HL-60 (cell line): ENCODE measurements at regions not wholly inside any gene's neighbourhood (a gene's known extent, or its start where the extent isn't known, plus 50 kb on each side); places are given as distances from the start of the nearest gene placed in this dataset.

Experiments
- DNase-seq, 2 experiments: peaks; one replicate each; pipeline ENCODE4 v3.0.0-alpha.2; 2010 to 2020; ENCODE audit warnings: low read depth in 1 of 2, low spot score in 1 of 2
- H3K27ac ChIP-seq: fragments of 250-450 bp; sonication (Bioruptor Pico); replicated peaks from 2 replicates; pipeline ENCODE4 v1.5.1; 2020; ENCODE audit warnings: mild to moderate bottlenecking, moderate library complexity
- H3K27me3 ChIP-seq: fragments of 250-450 bp; sonication (Bioruptor Pico); 2 replicates; pipeline ENCODE4 v1.5.1; 2021; ENCODE audit warnings: mild to moderate bottlenecking, moderate library complexity; ENCODE audit not compliant: insufficient read depth, poor library complexity, severe bottlenecking
- H3K4me3 ChIP-seq: replicated peaks from 2 replicates; pipeline ENCODE4 v1.5.1; 2011; ENCODE audit warnings: mild to moderate bottlenecking, control low read depth, low read length; ENCODE audit not compliant: insufficient read depth
- GABPA ChIP-seq: IDR thresholded peaks from 2 replicates; pipeline ENCODE4 v1.6.1; 2012; ENCODE audit warnings: low read depth
- POLR2AphosphoS5 ChIP-seq: IDR thresholded peaks from 2 replicates; pipeline ENCODE4 v1.6.1; 2012; ENCODE audit warnings: low read depth
- SPI1 ChIP-seq: IDR thresholded peaks from 2 replicates; pipeline ENCODE4 v1.6.1; 2012; ENCODE audit warnings: low read depth, mild to moderate bottlenecking, borderline replicate concordance
- TF ChIP-seq, protein P1 (sequence below): IDR thresholded peaks from one replicate; pipeline ENCODE4 v1.5.1; 2011; ENCODE audit warnings: low read length, control low read depth, inconsistent platforms; ENCODE audit not compliant: insufficient read depth
- TF ChIP-seq, protein P2 (sequence below): IDR thresholded peaks from 2 replicates; pipeline ENCODE4 v1.6.1; 2012; ENCODE audit warnings: low read depth; ENCODE audit not compliant: insufficient replicate concordance

DNA sequence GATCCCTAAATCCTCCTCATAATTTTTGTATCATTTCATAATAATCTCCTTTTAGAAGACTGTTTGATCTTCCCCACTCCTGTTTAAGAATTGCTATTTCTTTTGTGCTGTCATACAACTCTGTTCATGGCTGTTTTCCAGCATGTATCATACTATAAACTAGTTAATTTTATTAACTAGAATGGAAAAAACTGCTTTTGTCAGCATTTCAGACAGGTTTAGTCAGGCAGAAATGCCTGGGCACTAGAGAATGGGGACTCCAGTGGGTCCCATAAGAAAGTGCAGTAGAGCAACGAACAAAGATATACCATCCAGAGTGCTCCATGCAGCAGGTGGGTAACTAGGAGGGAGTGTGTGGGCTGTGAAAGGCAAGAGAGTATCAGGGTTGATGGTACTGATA is 523.9 kb downstream of the PLOD2 start:
- H3K27ac ChIP-seq, result no peak overlapping the region
- H3K27me3 ChIP-seq, result no peaks in the 10 kb centered on the region
- TF ChIP-seq SPI1, result no peak
- no peak for TF ChIP-seq POLR2AphosphoS5
- TF ChIP-seq GABPA, result no peak
- TF ChIP-seq, protein P1, sequence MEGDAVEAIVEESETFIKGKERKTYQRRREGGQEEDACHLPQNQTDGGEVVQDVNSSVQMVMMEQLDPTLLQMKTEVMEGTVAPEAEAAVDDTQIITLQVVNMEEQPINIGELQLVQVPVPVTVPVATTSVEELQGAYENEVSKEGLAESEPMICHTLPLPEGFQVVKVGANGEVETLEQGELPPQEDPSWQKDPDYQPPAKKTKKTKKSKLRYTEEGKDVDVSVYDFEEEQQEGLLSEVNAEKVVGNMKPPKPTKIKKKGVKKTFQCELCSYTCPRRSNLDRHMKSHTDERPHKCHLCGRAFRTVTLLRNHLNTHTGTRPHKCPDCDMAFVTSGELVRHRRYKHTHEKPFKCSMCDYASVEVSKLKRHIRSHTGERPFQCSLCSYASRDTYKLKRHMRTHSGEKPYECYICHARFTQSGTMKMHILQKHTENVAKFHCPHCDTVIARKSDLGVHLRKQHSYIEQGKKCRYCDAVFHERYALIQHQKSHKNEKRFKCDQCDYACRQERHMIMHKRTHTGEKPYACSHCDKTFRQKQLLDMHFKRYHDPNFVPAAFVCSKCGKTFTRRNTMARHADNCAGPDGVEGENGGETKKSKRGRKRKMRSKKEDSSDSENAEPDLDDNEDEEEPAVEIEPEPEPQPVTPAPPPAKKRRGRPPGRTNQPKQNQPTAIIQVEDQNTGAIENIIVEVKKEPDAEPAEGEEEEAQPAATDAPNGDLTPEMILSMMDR, result no peak
- TF ChIP-seq, protein P2, sequence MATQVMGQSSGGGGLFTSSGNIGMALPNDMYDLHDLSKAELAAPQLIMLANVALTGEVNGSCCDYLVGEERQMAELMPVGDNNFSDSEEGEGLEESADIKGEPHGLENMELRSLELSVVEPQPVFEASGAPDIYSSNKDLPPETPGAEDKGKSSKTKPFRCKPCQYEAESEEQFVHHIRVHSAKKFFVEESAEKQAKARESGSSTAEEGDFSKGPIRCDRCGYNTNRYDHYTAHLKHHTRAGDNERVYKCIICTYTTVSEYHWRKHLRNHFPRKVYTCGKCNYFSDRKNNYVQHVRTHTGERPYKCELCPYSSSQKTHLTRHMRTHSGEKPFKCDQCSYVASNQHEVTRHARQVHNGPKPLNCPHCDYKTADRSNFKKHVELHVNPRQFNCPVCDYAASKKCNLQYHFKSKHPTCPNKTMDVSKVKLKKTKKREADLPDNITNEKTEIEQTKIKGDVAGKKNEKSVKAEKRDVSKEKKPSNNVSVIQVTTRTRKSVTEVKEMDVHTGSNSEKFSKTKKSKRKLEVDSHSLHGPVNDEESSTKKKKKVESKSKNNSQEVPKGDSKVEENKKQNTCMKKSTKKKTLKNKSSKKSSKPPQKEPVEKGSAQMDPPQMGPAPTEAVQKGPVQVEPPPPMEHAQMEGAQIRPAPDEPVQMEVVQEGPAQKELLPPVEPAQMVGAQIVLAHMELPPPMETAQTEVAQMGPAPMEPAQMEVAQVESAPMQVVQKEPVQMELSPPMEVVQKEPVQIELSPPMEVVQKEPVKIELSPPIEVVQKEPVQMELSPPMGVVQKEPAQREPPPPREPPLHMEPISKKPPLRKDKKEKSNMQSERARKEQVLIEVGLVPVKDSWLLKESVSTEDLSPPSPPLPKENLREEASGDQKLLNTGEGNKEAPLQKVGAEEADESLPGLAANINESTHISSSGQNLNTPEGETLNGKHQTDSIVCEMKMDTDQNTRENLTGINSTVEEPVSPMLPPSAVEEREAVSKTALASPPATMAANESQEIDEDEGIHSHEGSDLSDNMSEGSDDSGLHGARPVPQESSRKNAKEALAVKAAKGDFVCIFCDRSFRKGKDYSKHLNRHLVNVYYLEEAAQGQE, result no peak
- H3K4me3 ChIP-seq, result no peak overlapping the region
- no peak for DNase-seq

DNA sequence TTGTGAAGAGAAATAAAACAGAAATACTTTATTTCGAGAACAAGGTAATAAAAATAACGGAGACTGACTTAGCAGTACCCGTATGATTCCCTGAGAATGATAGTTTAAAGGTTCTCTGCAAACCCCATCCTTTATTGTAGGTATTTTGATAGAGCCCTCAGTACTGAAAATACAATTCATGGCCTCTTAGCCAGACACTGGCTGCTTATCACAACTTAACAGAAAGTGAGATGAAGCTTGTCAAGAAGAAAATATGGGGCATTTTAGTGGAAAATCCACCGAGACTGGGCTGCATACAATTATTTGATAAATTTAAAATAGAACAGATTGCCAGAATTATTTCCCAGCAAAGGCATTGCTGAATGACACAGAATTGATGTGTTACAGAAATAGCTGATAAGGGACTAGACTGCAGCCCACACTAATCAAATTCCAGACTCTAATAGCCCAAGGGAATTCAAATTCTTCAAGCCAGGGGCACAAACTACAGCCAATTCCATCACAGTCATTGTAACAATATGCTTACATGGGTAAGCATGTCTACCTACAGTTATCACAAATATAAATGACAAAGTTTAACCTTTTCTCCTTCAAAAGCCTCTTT is 521.9 kb downstream of the PLOD2 start:
- no peak overlapping the region for H3K27ac ChIP-seq
- no peaks in the 10 kb centered on the region for H3K27me3 ChIP-seq
- TF ChIP-seq, protein P2, result no peak
- TF ChIP-seq, protein P1, result no peak
- TF ChIP-seq GABPA, result no peak
- TF ChIP-seq POLR2AphosphoS5, result no peak
- TF ChIP-seq SPI1, result no peak
- DNase-seq, result no peak
- H3K4me3 ChIP-seq, result no peak overlapping the region

DNA sequence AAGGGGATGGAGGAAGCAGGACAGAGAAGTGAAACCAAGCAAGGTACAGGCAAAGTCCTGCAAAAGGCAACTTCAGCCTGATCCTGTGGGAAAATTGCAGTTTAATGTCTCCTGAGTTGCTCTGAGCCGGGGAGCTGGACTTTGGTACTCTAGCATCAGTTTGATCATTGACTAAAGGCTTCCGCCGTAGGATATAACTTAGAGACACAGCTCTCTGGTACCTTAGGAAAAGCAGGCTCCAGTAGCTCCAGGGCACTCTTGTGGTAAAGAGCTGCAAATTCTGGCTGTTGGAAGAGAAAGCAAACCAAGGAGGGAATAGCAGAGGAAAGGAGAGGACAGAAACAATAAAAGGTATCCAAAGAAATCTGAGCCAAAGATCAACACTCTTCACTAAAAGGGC is 521.1 kb downstream of the PLOD2 start:
- DNase-seq, result no peak
- H3K27me3 ChIP-seq, result no peaks in the 10 kb centered on the region
- no peak overlapping the region for H3K4me3 ChIP-seq
- H3K27ac ChIP-seq, result no peak overlapping the region
- TF ChIP-seq GABPA (no peak), POLR2AphosphoS5 (no peak), SPI1 (no peak)
- TF ChIP-seq, protein P1, result no peak
- TF ChIP-seq, protein P2, result no peak
